Effector CD4-positive, alpha-beta T cell (primary cell): ENCODE measurements at regions not wholly inside any gene's neighbourhood (a gene's known extent, or its start where the extent isn't known, plus 50 kb on each side); places are given as distances from the start of the nearest gene placed in this dataset.
"Not testable (repeated sequence)": the region's sequence is repeated elsewhere in the genome, so short reads cannot be mapped to it uniquely, and the experiment has no call there.

ENCODE experiments used
- DNase-seq: peaks from one replicate; pipeline ENCODE4 v3.0.0-alpha.2; 2020

DNA sequence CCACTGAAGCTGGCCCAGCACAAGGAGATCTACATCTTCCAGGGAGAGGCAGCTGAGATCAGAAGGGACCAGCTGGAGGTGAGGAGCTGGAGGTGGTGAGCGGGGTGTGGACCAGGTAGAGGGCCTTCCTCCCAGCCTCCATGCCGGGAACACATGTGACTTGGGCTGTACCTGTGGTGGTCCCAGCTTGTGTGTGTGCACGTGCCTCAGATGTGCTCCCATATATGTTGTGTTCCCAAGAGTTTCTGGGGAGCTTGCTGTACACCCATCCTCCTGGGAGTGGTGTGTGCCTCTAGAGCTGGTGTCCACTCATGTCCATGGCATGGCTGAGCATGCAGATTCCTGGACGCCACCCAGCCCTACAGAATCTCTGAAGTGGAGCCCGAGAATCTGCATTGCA lies 183.7 kb upstream of the AKAP13 start:
- not testable (repeated sequence) for DNase-seq

- DNase-seq = not testable (repeated sequence)
Measured at GRCh38 chr15:85197582-85197981, 182.8 kb upstream of the AKAP13 start.

DNA sequence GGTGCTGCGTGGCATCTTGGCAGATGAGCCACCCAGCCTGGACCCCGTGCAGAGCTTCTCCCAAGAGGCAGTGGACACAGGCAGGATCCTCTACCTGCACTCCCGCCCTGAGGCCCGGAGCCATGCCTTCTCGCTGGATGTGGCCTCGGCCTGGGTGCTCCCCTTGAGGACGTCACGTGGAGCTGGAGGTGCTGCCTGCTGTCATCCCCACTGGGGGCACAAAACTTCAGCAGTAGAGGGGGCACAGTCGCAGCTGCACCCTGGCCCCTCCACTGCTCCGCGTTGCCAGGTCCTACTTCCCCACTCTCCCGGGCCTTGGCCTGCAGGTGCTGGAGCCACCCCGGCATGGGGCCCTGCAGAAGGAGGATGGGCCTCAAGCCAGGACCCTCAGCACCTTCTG lies 182.0 kb upstream of the AKAP13 start:
- not testable (repeated sequence) for DNase-seq

- DNase-seq = not testable (repeated sequence)
Measured at GRCh38 chr15:85200215-85200614, 180.2 kb upstream of the AKAP13 start.

- not testable (repeated sequence) for DNase-seq
Measured at GRCh38 chr15:85201118-85201793, 179.1 kb upstream of the AKAP13 start.

DNA sequence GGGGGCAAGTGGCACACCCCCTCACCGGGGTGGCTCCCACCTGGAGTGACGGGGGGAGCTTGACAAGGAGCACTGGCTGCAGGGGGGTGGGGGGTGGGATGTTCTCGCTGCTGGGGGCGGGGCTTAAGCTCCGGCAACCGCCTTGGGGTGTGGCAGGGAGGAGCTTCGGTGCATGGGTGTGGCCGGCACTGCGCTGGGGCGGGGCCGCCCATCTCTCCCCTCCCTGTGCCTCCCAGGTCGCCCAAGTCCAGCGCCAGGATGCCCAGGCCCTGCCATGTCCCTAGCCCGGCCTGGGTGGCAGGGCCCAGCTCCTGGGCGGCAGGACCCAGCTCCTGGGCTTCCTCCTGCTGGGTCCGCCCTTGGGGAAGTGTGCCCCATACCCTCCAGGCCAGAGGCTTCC lies 175.9 kb upstream of the AKAP13 start:
- DNase-seq = not testable (repeated sequence)

GRCh38 chr15:85233791-85234325 lies 146.5 kb upstream of the AKAP13 start:
- not testable (repeated sequence) for DNase-seq

GRCh38 chr15:85234450-85235196 lies 145.8 kb upstream of the AKAP13 start:
- not testable (repeated sequence) for DNase-seq

GRCh38 chr15:85244056-85244455 lies 136.3 kb upstream of the AKAP13 start:
- not testable (repeated sequence) for DNase-seq

- not testable (repeated sequence) for DNase-seq
Measured at GRCh38 chr15:85250938-85251542, 129.4 kb upstream of the AKAP13 start.

GRCh38 chr15:85253196-85253915 lies 127.0 kb upstream of the AKAP13 start:
- not testable (repeated sequence) for DNase-seq

DNA sequence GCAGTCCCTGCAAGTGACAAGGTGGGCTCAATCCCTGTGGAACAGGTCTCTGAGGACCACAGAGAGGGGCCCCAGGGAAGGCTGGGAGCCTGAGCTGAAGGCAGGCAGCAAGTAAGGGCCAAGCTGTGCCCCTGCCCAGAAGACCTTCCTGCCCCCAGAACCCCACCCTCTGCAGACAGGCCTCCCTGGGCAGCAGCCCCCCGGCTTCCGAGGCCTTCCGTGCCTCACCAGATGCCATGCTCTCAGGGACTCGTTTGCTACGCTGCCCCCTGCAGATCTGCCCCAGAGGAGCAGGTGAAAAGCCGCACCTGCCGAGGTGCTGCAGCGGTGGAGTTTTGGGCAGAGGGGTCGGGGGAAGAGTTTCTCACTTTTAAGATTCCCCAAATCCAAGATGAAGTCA lies 125.4 kb upstream of the AKAP13 start:
- DNase-seq = not testable (repeated sequence)

DNA sequence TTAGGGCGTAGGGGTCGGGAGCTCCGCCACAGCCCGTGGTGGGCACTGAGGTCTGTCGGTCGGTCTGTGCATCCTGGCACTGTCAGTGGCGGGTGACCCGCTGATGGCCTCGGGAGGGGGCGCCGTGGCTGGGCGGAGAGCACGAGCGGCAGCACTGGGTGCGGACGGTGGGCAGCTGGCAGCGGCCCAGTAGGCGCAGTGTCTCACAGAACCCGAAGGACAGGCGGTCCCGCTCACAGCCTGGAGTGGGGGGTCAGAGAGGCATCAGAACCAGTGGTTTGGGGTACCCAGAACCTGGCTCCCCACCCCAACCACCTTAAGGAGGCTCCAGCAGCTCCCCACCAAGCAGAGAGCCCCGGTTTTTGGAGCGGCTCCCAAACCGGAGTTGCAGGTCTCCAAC lies 124.9 kb upstream of the AKAP13 start:
- not testable (repeated sequence) for DNase-seq

DNA sequence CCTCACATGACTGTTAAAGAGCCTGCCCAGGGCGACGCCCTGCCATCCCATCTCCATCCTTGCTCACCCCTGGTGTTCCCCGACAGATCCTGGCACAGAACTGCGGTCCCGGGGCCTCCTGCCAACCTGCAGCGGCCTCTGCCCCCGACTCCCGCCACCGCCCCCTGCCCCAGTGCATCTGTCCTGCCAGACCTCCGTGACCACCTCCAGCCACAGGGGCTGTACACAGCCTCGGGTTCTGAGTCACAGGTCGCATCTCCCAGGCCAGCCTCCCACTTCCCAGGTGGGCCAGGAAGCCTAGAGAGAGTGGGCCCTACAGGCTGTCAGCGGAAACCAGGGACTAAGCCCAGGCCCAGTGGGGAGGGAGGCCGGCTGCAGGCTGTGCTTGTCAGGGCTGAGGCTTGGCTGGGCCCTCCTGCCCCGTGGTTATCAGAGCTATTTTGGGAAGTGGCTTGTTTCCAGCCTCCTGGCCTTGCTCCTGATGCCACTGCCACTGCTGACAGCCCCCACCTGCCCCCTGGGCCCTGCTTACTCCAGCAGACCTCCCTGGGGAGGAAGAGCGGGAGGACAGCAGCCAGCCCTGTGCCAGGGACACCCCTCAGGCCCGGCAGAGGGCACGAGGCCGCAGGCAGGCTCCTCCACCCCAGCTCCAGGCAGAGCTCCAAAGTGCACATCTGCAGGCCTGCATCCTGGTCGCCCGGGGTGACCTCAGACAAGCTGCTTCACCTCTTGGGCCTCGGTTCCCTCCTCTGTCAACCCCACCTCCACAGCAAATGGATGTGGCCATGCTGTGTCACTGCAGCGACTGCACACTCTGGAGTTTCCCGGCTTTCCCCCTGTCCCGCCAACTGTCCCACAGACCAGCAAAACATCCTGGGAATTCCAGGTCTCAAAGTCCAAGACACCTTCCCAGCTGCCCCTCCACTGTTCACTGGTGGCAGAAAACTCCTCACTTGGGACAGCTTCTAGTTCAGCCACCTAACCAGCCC lies 124.1 kb upstream of the AKAP13 start:
- DNase-seq = not testable (repeated sequence)

GRCh38 chr15:85258062-85258445 lies 122.3 kb upstream of the AKAP13 start:
- DNase-seq = not testable (repeated sequence)

DNA sequence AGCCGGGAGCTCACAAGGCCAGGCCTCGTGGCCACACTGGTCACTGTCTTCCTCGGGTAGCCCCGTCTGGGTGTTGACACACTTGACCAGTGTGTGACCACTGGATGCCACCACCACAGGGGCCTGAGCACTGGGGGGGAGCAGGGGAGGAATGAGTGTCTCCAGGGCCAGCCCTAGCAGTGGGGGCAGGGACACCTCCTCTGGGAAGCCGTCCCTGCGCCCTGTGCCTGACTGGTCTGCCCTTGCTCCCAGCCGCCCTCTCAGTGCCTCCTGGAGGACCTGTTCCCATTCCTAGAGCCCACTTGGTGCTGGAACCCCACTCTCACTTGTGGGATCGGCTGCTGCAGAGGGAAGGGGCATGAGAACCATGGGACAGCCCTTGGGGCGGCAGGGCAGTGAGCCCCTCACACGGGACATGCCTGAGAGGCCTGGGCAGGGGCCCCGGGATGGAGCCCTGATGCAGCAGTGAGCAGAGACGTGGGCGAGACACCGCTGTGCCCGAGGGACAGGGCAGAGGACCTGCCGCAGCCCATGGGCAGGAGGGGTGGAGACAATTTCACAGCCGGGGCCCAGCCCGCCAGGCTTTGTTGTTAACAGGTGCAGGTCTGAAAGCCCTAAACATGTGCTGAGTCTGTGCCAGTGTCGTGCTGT lies 121.7 kb upstream of the AKAP13 start:
- DNase-seq = not testable (repeated sequence)

DNA sequence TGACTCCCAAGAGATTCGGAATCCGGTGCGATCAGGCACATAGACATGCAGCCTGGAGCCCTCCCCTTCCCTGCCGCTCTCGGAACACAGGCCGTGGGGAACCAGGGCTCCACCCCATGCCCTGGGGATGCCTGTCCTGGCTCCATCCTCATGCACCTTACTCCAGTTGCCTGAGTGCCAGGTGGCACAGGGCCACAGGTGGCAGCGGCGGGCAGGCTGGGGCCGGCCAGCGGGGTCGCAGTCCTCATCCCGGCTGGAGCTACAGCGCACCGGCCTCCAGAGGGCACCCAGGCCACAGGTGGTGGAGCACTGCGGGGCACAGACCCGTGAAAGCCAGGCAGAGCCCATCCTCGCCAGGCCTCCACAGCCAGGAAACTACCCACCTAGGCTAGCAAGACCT lies 119.9 kb upstream of the AKAP13 start:
- not testable (repeated sequence) for DNase-seq

- not testable (repeated sequence) for DNase-seq
Measured at GRCh38 chr15:85262461-85263055, 117.8 kb upstream of the AKAP13 start.

- not testable (repeated sequence) for DNase-seq
Measured at GRCh38 chr15:85263842-85264440, 116.5 kb upstream of the AKAP13 start.

GRCh38 chr15:85264614-85265190 lies 115.7 kb upstream of the AKAP13 start:
- not testable (repeated sequence) for DNase-seq
